H9 (cell line): ENCODE measurements at regions not wholly inside any gene's neighbourhood (a gene's known extent, or its start where the extent isn't known, plus 50 kb on each side); places are given as distances from the start of the nearest gene placed in this dataset.

Experiments used
- DNase-seq: peaks from one replicate; pipeline ENCODE4 v3.0.0-alpha.2; 2017
- H2AFZ ChIP-seq: one replicate; pipeline ENCODE4 v1.6.1; 2013; ENCODE audit warnings: mild to moderate bottlenecking, low read length, control low read depth, moderate library complexity
- H2AK5ac ChIP-seq: 2 replicates; pipeline ENCODE4 v1.6.1; 2013; ENCODE audit warnings: low read length, control low read depth, mixed read lengths; ENCODE audit not compliant: insufficient read length
- H2BK120ac ChIP-seq: one replicate; pipeline ENCODE4 v1.6.1; 2013; ENCODE audit warnings: low read depth, mild to moderate bottlenecking, low read length, control low read depth, inconsistent platforms; ENCODE audit not compliant: poor library complexity, severe bottlenecking
- H2BK12ac ChIP-seq: 2 replicates; pipeline ENCODE4 v1.6.1; 2013; ENCODE audit warnings: low read length, control low read depth, mixed read lengths, low read depth; ENCODE audit not compliant: insufficient read length
- H2BK15ac ChIP-seq: 2 replicates; pipeline ENCODE4 v1.6.1; 2013; ENCODE audit warnings: low read depth, low read length, control low read depth
- H2BK20ac ChIP-seq: one replicate; pipeline ENCODE4 v1.6.1; 2013; ENCODE audit warnings: low read depth, mild to moderate bottlenecking, low read length, control low read depth, inconsistent platforms; ENCODE audit not compliant: poor library complexity, severe bottlenecking
- H2BK5ac ChIP-seq: 2 replicates; pipeline ENCODE4 v1.6.1; 2013; ENCODE audit warnings: low read length, control low read depth, mixed read lengths; ENCODE audit not compliant: insufficient read length
- H3K14ac ChIP-seq: 2 replicates; pipeline ENCODE4 v1.6.1; 2013; ENCODE audit warnings: low read length, control low read depth; ENCODE audit not compliant: insufficient read depth
- H3K18ac ChIP-seq: 2 replicates; pipeline ENCODE4 v1.6.1; 2013; ENCODE audit warnings: low read depth, mild to moderate bottlenecking, mixed read lengths, low read length, control low read depth; ENCODE audit not compliant: insufficient read length
- H3K23ac ChIP-seq: 2 replicates; pipeline ENCODE4 v1.6.1; 2013; ENCODE audit warnings: low read length, control low read depth, mixed read lengths, low read depth; ENCODE audit not compliant: insufficient read length
- H3K23me2 ChIP-seq: 2 replicates; pipeline ENCODE4 v1.6.1; 2013; ENCODE audit warnings: low read depth, mild to moderate bottlenecking, mixed read lengths, low read length, control low read depth; ENCODE audit not compliant: insufficient read length, poor library complexity, severe bottlenecking
- H3K27ac ChIP-seq: 2 replicates; pipeline ENCODE4 v1.5.1; 2013; ENCODE audit warnings: low read length, control low read depth, mixed read lengths, low read depth; ENCODE audit not compliant: insufficient read length
- H3K27me3 ChIP-seq: 2 replicates; pipeline ENCODE4 v1.6.1; 2013; ENCODE audit warnings: low read length, control low read depth, inconsistent platforms; ENCODE audit not compliant: insufficient read depth
- H3K4ac ChIP-seq: 2 replicates; pipeline ENCODE4 v1.6.1; 2013; ENCODE audit warnings: low read depth, mild to moderate bottlenecking, control low read depth, inconsistent platforms, low read length, moderate library complexity
- H3K4me1 ChIP-seq: 2 replicates; pipeline ENCODE4 v1.6.1; 2013; ENCODE audit warnings: low read length, control low read depth, inconsistent platforms; ENCODE audit not compliant: insufficient read depth
- H3K4me2 ChIP-seq: 2 replicates; pipeline ENCODE4 v1.6.1; 2013; ENCODE audit warnings: low read length, control low read depth, mixed read lengths; ENCODE audit not compliant: insufficient read length, insufficient read depth
- H3K56ac ChIP-seq: 2 replicates; pipeline ENCODE4 v1.6.1; 2013; ENCODE audit warnings: low read depth, mild to moderate bottlenecking, mixed read lengths, low read length, control low read depth; ENCODE audit not compliant: insufficient read length
- H3K79me1 ChIP-seq: 2 replicates; pipeline ENCODE4 v1.6.1; 2013; ENCODE audit warnings: low read depth, mild to moderate bottlenecking, moderate library complexity, low read length, control low read depth, inconsistent platforms; ENCODE audit not compliant: insufficient read depth, poor library complexity, severe bottlenecking
- H3K79me2 ChIP-seq: 2 replicates; pipeline ENCODE4 v1.6.1; 2013; ENCODE audit warnings: low read length, control low read depth, inconsistent platforms; ENCODE audit not compliant: insufficient read depth
- H3K9ac ChIP-seq: 2 replicates; pipeline ENCODE4 v1.6.1; 2013; ENCODE audit warnings: low read length, control low read depth, mixed read lengths; ENCODE audit not compliant: insufficient read length; ENCODE audit errors: extremely low read depth
- H3K9me3 ChIP-seq: one replicate; pipeline ENCODE4 v1.6.1; 2013; ENCODE audit warnings: low read depth, low read length, inconsistent platforms; ENCODE audit not compliant: control insufficient read depth
- H3T11ph ChIP-seq: one replicate; pipeline ENCODE4 v1.6.1; 2013; ENCODE audit warnings: mild to moderate bottlenecking, low read length, control low read depth, inconsistent platforms
- H4K20me1 ChIP-seq: one replicate; pipeline ENCODE4 v1.6.1; 2013; ENCODE audit not compliant: control insufficient read depth, insufficient read length, insufficient read depth
- H4K5ac ChIP-seq: 2 replicates; pipeline ENCODE4 v1.6.1; 2013; ENCODE audit warnings: low read depth, mild to moderate bottlenecking, mixed read lengths, low read length, control low read depth; ENCODE audit not compliant: insufficient read length
- H4K8ac ChIP-seq: replicated peaks from 2 replicates; pipeline ENCODE4 v1.6.1; 2013; ENCODE audit warnings: low read length, control low read depth, mixed read lengths, low read depth; ENCODE audit not compliant: insufficient read length
- H4K91ac ChIP-seq: 2 replicates; pipeline ENCODE4 v1.6.1; 2013; ENCODE audit warnings: low read depth, mild to moderate bottlenecking, moderate library complexity, mixed read lengths, low read length, control low read depth; ENCODE audit not compliant: insufficient read length
- H3K27ac Mint-ChIP-seq, 3 experiments: 2 replicates in 2 of 3; 3 replicates in 1 of 3; pipeline ENCODE4 v1.8.0; 2020 to 2021; ENCODE audit warnings: mixed read lengths in 3 of 3, mild to moderate bottlenecking in 1 of 3, moderate library complexity in 1 of 3
- H3K27me3 Mint-ChIP-seq: 2 replicates; pipeline ENCODE4 v1.8.0; 2021; ENCODE audit warnings: low read depth, mild to moderate bottlenecking, moderate library complexity, mixed read lengths
- H3K36me3 Mint-ChIP-seq, 3 experiments: 2 replicates in 2 of 3; 3 replicates in 1 of 3; pipeline ENCODE4 v1.8.0; 2020 to 2021; ENCODE audit warnings: low read depth in 3 of 3, mixed read lengths in 3 of 3; ENCODE audit not compliant: insufficient read depth in 1 of 3
- H3K4me1 Mint-ChIP-seq, 2 experiments: 2 replicates each; pipeline ENCODE4 v1.8.0; 2020; ENCODE audit warnings: mixed read lengths in 2 of 2
- H3K4me3 Mint-ChIP-seq, 2 experiments: 2 replicates in 1 of 2; 3 replicates in 1 of 2; pipeline ENCODE4 v1.8.0; 2020 to 2021; ENCODE audit warnings: mild to moderate bottlenecking in 2 of 2, mixed read lengths in 2 of 2, moderate library complexity in 1 of 2
- H3K9me3 Mint-ChIP-seq, 2 experiments: 2 replicates in 1 of 2; 3 replicates in 1 of 2; pipeline ENCODE4 v1.8.0; 2020; ENCODE audit warnings: mild to moderate bottlenecking in 2 of 2, mixed read lengths in 2 of 2, moderate library complexity in 1 of 2
- WGBS: extraction: QIAGEN DNeasy Blood & Tissue Kit; methylation state at CpG from one replicate; pipeline ENCODE4 v1.1.7; 2013; ENCODE audit warnings: missing lambda C conversion rate, low lambda C conversion rate, mixed read lengths; ENCODE audit not compliant: insufficient read length; ENCODE audit errors: extremely low coverage; 5-methylcytosine and 5-hydroxymethylcytosine counted together
- TF ChIP-seq, protein P1 (sequence below): fragments of 200-600 bp; sonication (generic); conservative IDR thresholded peaks from 3 replicates; pipeline ENCODE4 v1.8.0; 2021; ENCODE audit warnings: antibody characterized with exemption, mild to moderate bottlenecking

DNA sequence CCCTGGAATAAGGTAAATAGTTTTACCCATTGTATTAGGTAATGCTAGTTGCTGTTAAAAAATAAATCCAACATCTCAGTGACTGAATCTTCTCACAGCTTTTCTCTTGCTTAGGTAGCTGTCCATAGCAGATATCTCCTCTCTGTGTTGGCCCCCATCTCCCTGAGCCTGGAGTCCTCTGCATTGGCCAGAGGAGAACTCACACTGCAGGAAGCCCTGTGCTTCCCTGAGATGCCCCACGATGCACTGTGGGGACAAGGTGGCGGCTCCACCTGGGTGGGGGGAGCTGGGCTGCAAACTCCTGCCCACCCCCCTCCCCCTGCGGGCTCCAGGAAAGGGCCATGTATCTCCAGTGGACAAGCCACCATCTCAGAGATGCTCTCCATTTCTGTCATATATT is 80.4 kb upstream of the SALL3 start:
- Histone ChIP-seq H3K79me2 (no peaks in the 10 kb centered on the region), H3K18ac (no peak overlapping the region), H2BK5ac (no peak overlapping the region), H2AK5ac (no peak overlapping the region), H3K9me3 (no peaks in the 10 kb centered on the region), H3K79me1 (no peaks in the 10 kb centered on the region), H3K9ac (no peak overlapping the region), H3K4me1 (peaks cover 2% of the 10 kb centered on the region), H4K91ac (no peak overlapping the region), H3K23ac (no peak overlapping the region), H3K23me2 (no peaks in the 10 kb centered on the region), H2BK15ac (no peak overlapping the region), H2BK12ac (no peak overlapping the region), H3K4me2 (no peak overlapping the region), H2AFZ (no peak overlapping the region), H4K8ac (no peak overlapping the region), H3K4ac (no peak overlapping the region), H4K20me1 (no peaks in the 10 kb centered on the region), H3K27ac (no peak overlapping the region), H3K14ac (no peak overlapping the region), H2BK120ac (no peak overlapping the region), H2BK20ac (no peak overlapping the region), H3K56ac (no peak overlapping the region), H3T11ph (no peak overlapping the region), H4K5ac (no peak overlapping the region), H3K27me3 (no peaks in the 10 kb centered on the region; the same call in 1 of the 2 replicates)
- no CpG with 5 or more reads among the region's 3 CpGs for WGBS
- TF ChIP-seq, protein P1, sequence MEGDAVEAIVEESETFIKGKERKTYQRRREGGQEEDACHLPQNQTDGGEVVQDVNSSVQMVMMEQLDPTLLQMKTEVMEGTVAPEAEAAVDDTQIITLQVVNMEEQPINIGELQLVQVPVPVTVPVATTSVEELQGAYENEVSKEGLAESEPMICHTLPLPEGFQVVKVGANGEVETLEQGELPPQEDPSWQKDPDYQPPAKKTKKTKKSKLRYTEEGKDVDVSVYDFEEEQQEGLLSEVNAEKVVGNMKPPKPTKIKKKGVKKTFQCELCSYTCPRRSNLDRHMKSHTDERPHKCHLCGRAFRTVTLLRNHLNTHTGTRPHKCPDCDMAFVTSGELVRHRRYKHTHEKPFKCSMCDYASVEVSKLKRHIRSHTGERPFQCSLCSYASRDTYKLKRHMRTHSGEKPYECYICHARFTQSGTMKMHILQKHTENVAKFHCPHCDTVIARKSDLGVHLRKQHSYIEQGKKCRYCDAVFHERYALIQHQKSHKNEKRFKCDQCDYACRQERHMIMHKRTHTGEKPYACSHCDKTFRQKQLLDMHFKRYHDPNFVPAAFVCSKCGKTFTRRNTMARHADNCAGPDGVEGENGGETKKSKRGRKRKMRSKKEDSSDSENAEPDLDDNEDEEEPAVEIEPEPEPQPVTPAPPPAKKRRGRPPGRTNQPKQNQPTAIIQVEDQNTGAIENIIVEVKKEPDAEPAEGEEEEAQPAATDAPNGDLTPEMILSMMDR: no peak
- Mint-ChIP-seq H3K27ac (no peak overlapping the region), H3K27me3 (peaks cover 19% of the 10 kb centered on the region), H3K4me3 (no peak overlapping the region), H3K4me1 (peaks cover 25 to 28% of the 10 kb centered on the region in 2 experiments), H3K36me3 (peaks cover 3 to 11% (median 5%) of the 10 kb centered on the region in 3 experiments; a peak in 6 of 7 replicates), H3K9me3 (peaks cover 12 to 22% of the 10 kb centered on the region in 2 experiments)
- no peak for DNase-seq
